ENCODE measurements at regions not wholly inside any gene's neighbourhood (a gene's known extent, or its start where the extent isn't known, plus 50 kb on each side); places are given as distances from the start of the nearest gene placed in this dataset.

- intact Hi-C loops (cut with DNase I), result no loop called here
These were observed 218.5 kb upstream of the CADM1 start for GRCh38 chr11:115722711-115723110.

GRCh38 chr11:115721296-115721995 is 217.2 kb upstream of the CADM1 start:
- WGBS, result 84% methylated on average over 3 of the region's 3 CpGs
- no peak overlapping the region for H3K27ac ChIP-seq (ENCODE audit: low read length)
- H3K4me1 ChIP-seq (ENCODE audit: control insufficient read depth, insufficient read depth, low read length), result no peaks in the 10 kb centered on the region
- H3K27me3 ChIP-seq (ENCODE audit: control insufficient read depth, insufficient read depth), result no peaks in the 10 kb centered on the region
- ATAC-seq (no peak), DNase-seq (no peak)
- intact Hi-C loops (cut with DNase I), result no loop called here
- H3K9me3 ChIP-seq (ENCODE audit: control insufficient read depth, low read length), result no peaks in the 10 kb centered on the region
- no peak overlapping the region for H3K4me3 ChIP-seq (ENCODE audit: low read length)

More at GRCh38 chr11:115722711-115723110, 218.5 kb upstream of the CADM1 start:
- 82% methylated on average over 4 of the region's 4 CpGs for WGBS
- Histone ChIP-seq H3K27me3 (ENCODE audit: control insufficient read depth, insufficient read depth) (no peaks in the 10 kb centered on the region), H3K9me3 (ENCODE audit: control insufficient read depth, low read length) (no peaks in the 10 kb centered on the region), H3K27ac (ENCODE audit: low read length) (no peak overlapping the region), H3K4me1 (ENCODE audit: control insufficient read depth, insufficient read depth, low read length) (no peaks in the 10 kb centered on the region), H3K4me3 (ENCODE audit: low read length) (no peak overlapping the region)
- no peak for DNase-seq
- ATAC-seq, result no peak

- no peaks in the 10 kb centered on the region for H3K4me1 ChIP-seq (ENCODE audit: control insufficient read depth, insufficient read depth, low read length)
- H3K27ac ChIP-seq (ENCODE audit: low read length), result no peak overlapping the region
- no peak for ATAC-seq
- DNase-seq, result peak in 1 of 3 donors; percentile 46
- no peaks in the 10 kb centered on the region for H3K27me3 ChIP-seq (ENCODE audit: control insufficient read depth, insufficient read depth)
- intact Hi-C loops (cut with DNase I), result no loop called here
- H3K4me3 ChIP-seq (ENCODE audit: low read length), result no peak overlapping the region
- H3K9me3 ChIP-seq (ENCODE audit: control insufficient read depth, low read length), result no peaks in the 10 kb centered on the region
- WGBS, result 58% methylated on average over 9 of the region's 9 CpGs
These were observed 216.5 kb upstream of the CADM1 start for GRCh38 chr11:115720602-115721245.

DNA sequence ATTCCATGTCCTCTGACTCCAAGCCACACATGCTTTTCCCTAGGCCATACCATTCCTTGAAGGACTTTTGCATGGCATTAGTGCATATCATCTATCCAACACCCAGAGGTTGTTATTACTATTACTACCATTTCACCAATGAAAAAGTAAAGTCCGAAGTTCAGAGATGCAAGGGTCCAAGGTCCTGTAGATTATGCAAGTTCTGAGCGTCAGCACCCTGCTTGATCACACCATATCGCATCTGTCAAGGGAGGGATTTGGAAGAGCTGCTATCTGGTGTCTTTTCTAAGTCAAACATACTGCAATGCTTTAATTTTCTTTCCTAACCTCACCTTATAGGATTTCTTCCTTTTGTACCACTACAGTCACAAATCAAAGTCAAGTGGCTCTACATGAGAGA is 214.7 kb upstream of the CADM1 start:
- Histone ChIP-seq H3K4me1 (ENCODE audit: control insufficient read depth, insufficient read depth, low read length) (no peaks in the 10 kb centered on the region), H3K27me3 (ENCODE audit: control insufficient read depth, insufficient read depth) (no peaks in the 10 kb centered on the region), H3K4me3 (ENCODE audit: low read length) (no peak overlapping the region), H3K9me3 (ENCODE audit: control insufficient read depth, low read length) (no peaks in the 10 kb centered on the region), H3K27ac (ENCODE audit: low read length) (no peak overlapping the region)
- no peak for ATAC-seq
- intact Hi-C loops (cut with DNase I), result no loop called here
- DNase-seq, result no peak
- WGBS, result 90% methylated on average over 3 of the region's 3 CpGs

GRCh38 chr11:115718106-115718505 is 213.9 kb upstream of the CADM1 start:
- no peak overlapping the region for H3K27ac ChIP-seq (ENCODE audit: low read length)

DNA sequence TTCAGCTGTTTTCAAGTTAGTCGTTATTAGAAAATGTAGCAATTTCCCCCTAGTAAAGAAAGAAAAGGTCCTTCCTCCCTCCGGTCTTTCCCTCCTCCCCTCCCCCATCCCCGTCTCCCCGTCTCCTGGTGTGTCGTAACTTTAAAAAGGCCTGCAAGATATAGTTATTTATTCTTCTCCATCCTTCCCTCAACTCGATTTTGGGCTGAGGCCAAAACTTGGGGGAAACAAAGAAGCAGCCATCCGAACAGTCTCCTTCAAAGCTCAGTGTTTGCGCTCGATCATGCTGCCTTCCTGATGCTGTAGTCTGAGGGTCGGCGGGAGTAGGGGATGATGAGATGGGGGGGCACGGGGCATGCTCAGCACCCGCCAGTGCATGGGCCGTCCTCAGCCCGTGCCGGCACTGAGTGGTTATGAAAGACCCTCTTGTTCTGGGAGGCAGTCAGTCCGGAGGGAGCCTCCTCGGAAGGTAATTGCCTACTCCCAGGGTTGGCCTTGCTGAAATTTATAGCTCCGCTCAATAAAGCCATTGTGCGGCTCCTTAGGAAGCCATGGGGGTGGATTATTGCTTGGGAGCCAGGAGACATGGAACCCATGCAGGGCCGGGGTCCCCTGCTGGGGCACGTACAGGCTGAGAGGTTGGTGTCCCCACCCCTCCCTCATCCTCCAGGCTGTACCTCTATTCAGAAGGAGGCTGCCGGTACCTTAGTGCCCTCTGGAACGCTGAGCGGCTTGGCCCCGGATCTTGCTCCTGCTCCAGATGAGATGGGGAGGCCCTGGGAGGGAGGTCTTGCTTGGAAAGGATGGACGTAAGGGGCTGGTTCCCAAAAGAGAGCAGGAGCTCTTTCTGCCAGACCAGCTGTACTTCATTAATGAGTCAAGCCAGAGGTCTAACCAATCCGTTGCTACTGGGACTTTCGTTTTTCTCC is 212.7 kb upstream of the CADM1 start:
- DNase-seq (peak; percentile 53 to 67 (median 60)), ATAC-seq (peak; percentile 56 to 79)
- 56% methylated on average over 29 of the region's 29 CpGs for WGBS
- no peaks in the 10 kb centered on the region for H3K9me3 ChIP-seq (ENCODE audit: control insufficient read depth, low read length)
- H3K4me1 ChIP-seq (ENCODE audit: control insufficient read depth, insufficient read depth, low read length), result no peaks in the 10 kb centered on the region
- H3K4me3 ChIP-seq (ENCODE audit: low read length), result no peak overlapping the region
- intact Hi-C loops (cut with DNase I), result no loop called here
- no peaks in the 10 kb centered on the region for H3K27me3 ChIP-seq (ENCODE audit: control insufficient read depth, insufficient read depth)
- H3K27ac ChIP-seq (ENCODE audit: low read length), result no peak overlapping the region

More at GRCh38 chr11:115718106-115718505, 213.9 kb upstream of the CADM1 start:
- no peak overlapping the region for H3K4me3 ChIP-seq (ENCODE audit: low read length)
- no peak for DNase-seq
- intact Hi-C loops (cut with DNase I), result no loop called here
- ATAC-seq, result no peak
- 81% methylated on average over 6 of the region's 6 CpGs for WGBS
- H3K4me1 ChIP-seq (ENCODE audit: control insufficient read depth, insufficient read depth, low read length), result no peaks in the 10 kb centered on the region
- H3K27me3 ChIP-seq (ENCODE audit: control insufficient read depth, insufficient read depth), result no peaks in the 10 kb centered on the region
- H3K9me3 ChIP-seq (ENCODE audit: control insufficient read depth, low read length), result no peaks in the 10 kb centered on the region

DNA sequence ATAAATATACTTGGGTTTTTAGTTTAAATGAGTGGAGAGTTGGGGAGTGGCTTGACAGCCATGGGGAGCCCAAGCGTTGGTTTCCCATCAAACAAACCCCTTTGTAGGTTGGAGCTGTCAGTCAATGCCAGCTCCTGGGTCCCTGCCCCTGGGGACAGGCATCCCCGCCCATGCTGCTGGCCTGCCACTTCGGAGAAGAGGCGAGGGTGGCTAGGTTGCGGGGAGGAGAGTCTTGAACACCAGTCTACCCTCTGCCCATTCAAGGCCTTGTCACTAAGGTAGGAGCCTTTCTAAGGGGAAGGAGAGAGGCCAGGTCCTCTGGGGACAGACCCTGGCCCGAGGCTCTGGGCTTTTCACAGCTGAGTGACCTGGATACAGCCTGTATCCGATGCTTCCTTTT is 211.9 kb upstream of the CADM1 start:
- intact Hi-C loops (cut with DNase I), result no loop called here
- Histone ChIP-seq H3K4me1 (ENCODE audit: control insufficient read depth, insufficient read depth, low read length) (no peaks in the 10 kb centered on the region), H3K4me3 (ENCODE audit: low read length) (no peak overlapping the region), H3K9me3 (ENCODE audit: control insufficient read depth, low read length) (no peaks in the 10 kb centered on the region), H3K27ac (ENCODE audit: low read length) (no peak overlapping the region), H3K27me3 (ENCODE audit: control insufficient read depth, insufficient read depth) (no peaks in the 10 kb centered on the region)
- DNase-seq (no peak), ATAC-seq (no peak)
- WGBS, result 77% methylated on average over 7 of the region's 7 CpGs

- no peaks in the 10 kb centered on the region for H3K27me3 ChIP-seq (ENCODE audit: control insufficient read depth, insufficient read depth)
- no peaks in the 10 kb centered on the region for H3K4me1 ChIP-seq (ENCODE audit: control insufficient read depth, insufficient read depth, low read length)
- no peak for ATAC-seq
- H3K4me3 ChIP-seq (ENCODE audit: low read length), result no peak overlapping the region
- H3K27ac ChIP-seq (ENCODE audit: low read length), result no peak overlapping the region
- no peak for DNase-seq
- intact Hi-C loops (cut with DNase I), result no loop called here
- no peaks in the 10 kb centered on the region for H3K9me3 ChIP-seq (ENCODE audit: control insufficient read depth, low read length)
- 96% methylated on average over 3 of the region's 3 CpGs for WGBS
These were observed 211.1 kb upstream of the CADM1 start for GRCh38 chr11:115715251-115715770.

DNA sequence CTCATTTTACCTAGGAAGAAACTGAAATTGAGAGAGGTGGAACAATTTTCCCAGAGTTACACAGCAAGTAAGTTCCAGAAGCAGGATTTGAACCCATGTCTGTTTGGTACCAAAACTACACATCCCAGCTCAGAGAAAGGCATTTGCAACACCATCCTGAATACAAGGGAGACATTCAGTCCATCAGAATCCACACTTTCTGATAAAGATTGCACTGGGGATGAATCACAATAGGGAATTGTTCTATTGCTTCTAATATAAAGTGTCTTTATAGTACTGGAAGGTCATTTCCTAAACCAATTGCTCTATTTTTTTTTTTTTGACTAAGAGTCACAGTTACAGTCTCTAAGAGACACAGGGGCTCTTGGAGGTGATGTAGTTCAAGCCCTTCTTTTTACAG is 208.1 kb upstream of the CADM1 start:
- no peak overlapping the region for H3K27ac ChIP-seq (ENCODE audit: low read length)
- H3K4me1 ChIP-seq (ENCODE audit: control insufficient read depth, insufficient read depth, low read length), result no peaks in the 10 kb centered on the region
- ATAC-seq, result no peak
- DNase-seq, result no peak
- intact Hi-C loops (cut with DNase I), result no loop called here
- no peaks in the 10 kb centered on the region for H3K9me3 ChIP-seq (ENCODE audit: control insufficient read depth, low read length)
- no peaks in the 10 kb centered on the region for H3K27me3 ChIP-seq (ENCODE audit: control insufficient read depth, insufficient read depth)
- H3K4me3 ChIP-seq (ENCODE audit: low read length), result no peak overlapping the region

DNA sequence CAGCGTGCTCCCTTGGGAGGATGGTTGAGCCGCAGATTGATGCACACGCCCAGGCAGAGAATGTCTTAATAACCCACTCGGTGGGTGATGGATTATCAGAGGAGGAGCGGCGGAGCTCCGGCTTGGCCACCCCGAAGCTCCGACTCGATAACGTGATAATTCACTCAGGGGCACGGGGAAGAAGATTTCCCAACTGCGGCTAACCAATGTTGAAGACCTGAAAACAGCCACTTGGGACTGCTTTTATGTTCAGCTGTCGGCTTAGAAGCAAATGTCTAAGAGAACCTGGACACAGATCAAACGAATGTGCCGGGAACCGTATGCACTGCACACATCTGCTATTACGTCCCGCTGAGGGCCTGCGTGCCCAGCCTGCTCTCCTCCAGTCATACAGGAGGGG is 206.8 kb upstream of the CADM1 start:
- intact Hi-C loops (cut with DNase I), result no loop called here
- WGBS, result 85% methylated on average over 20 of the region's 20 CpGs
- H3K27me3 ChIP-seq (ENCODE audit: control insufficient read depth, insufficient read depth), result no peaks in the 10 kb centered on the region
- no peak for DNase-seq
- H3K9me3 ChIP-seq (ENCODE audit: control insufficient read depth, low read length), result no peaks in the 10 kb centered on the region
- H3K4me3 ChIP-seq (ENCODE audit: low read length), result no peak overlapping the region
- no peak for ATAC-seq
- no peak overlapping the region for H3K27ac ChIP-seq (ENCODE audit: low read length)
- H3K4me1 ChIP-seq (ENCODE audit: control insufficient read depth, insufficient read depth, low read length), result no peaks in the 10 kb centered on the region

DNA sequence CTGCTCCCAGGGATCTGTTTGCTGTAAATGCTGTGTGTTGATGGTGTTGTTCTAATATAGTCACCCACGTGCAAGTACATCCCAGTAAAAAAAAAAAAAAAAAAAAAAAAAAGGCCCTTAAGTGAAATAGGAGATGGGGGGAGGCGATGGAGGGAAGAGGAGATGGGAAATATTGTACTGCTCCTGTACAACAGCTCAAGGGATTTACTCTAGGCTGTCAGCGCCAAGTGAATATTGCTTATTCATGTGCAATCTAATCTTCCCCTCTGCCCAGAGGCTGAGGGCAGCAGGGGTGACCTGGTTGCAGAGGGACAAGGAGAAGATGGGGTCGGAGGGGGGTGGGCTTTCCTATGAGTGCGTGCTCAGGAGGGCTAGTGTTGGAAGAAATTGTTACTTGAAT is 206.2 kb upstream of the CADM1 start:
- ATAC-seq (no peak), DNase-seq (no peak)
- Histone ChIP-seq H3K4me3 (ENCODE audit: low read length) (no peak overlapping the region), H3K4me1 (ENCODE audit: control insufficient read depth, insufficient read depth, low read length) (no peaks in the 10 kb centered on the region), H3K9me3 (ENCODE audit: control insufficient read depth, low read length) (no peaks in the 10 kb centered on the region), H3K27ac (ENCODE audit: low read length) (no peak overlapping the region), H3K27me3 (ENCODE audit: control insufficient read depth, insufficient read depth) (no peaks in the 10 kb centered on the region)
- WGBS, result 73% methylated on average over 5 of the region's 5 CpGs
- intact Hi-C loops (cut with DNase I), result no loop called here

All from right cardiac atrium (tissue), 5 donors.